ENCODE measurements at regions not wholly inside any gene's neighbourhood (a gene's known extent, or its start where the extent isn't known, plus 50 kb on each side); places are given as distances from the start of the nearest gene placed in this dataset.

GRCh38 chr1:229118477-229119061 is 152.3 kb upstream of the RAB4A start:
- DNase-seq = no peak
- TF ChIP-seq POLR2A (IDR thresholded peaks at IDR 0.05) = no peak
- H3K36me3 ChIP-seq = no peaks in the 10 kb centered on the region
- peaks cover 38 to 59% of the 10 kb centered on the region in 2 donors for H3K4me1 ChIP-seq
- intact Hi-C loops (cut with DNase I) = no loop called here
- H3K4me3 ChIP-seq (replicated peaks in 1 of 3) = no peak overlapping the region
- H3K27ac ChIP-seq = peak overlapping the region; percentile 91 to 98 (median 94)
- no peaks in the 10 kb centered on the region for H3K9me3 ChIP-seq
- no peaks in the 10 kb centered on the region for H3K27me3 ChIP-seq
- 79 to 88% methylated on average over 2 to 3 of the region's 3 CpGs for WGBS, 2 donors

GRCh38 chr1:229119161-229119560 is 151.8 kb upstream of the RAB4A start:
- intact Hi-C loops (cut with DNase I) = no loop called here
- TF ChIP-seq, protein P1, sequence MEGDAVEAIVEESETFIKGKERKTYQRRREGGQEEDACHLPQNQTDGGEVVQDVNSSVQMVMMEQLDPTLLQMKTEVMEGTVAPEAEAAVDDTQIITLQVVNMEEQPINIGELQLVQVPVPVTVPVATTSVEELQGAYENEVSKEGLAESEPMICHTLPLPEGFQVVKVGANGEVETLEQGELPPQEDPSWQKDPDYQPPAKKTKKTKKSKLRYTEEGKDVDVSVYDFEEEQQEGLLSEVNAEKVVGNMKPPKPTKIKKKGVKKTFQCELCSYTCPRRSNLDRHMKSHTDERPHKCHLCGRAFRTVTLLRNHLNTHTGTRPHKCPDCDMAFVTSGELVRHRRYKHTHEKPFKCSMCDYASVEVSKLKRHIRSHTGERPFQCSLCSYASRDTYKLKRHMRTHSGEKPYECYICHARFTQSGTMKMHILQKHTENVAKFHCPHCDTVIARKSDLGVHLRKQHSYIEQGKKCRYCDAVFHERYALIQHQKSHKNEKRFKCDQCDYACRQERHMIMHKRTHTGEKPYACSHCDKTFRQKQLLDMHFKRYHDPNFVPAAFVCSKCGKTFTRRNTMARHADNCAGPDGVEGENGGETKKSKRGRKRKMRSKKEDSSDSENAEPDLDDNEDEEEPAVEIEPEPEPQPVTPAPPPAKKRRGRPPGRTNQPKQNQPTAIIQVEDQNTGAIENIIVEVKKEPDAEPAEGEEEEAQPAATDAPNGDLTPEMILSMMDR (IDR thresholded peaks at IDR 0.05) = no peak
- no peak for TF ChIP-seq POLR2A (IDR thresholded peaks at IDR 0.05)
- WGBS, 2 donors = 79 to 88% methylated on average over 6 of the region's 6 CpGs
- Histone ChIP-seq H3K4me3 (replicated peaks in 1 of 3) (no peak overlapping the region), H3K4me1 (peaks cover 38 to 59% of the 10 kb centered on the region in 2 donors), H3K9me3 (no peaks in the 10 kb centered on the region), H3K27ac (peak overlapping the region; percentile 91 to 98 (median 94)), H3K27me3 (no peaks in the 10 kb centered on the region), H3K36me3 (no peaks in the 10 kb centered on the region)
- peak; percentile 74 to 79 for DNase-seq

GRCh38 chr1:229119876-229120275 is 151.0 kb upstream of the RAB4A start:
- TF ChIP-seq POLR2A (IDR thresholded peaks at IDR 0.05) = no peak
- TF ChIP-seq, protein P1 (IDR thresholded peaks at IDR 0.05) = no peak
- Histone ChIP-seq H3K9me3 (no peaks in the 10 kb centered on the region), H3K36me3 (no peaks in the 10 kb centered on the region), H3K27ac (peak overlapping the region in 2 of 3 donors; percentile 94 to 98), H3K27me3 (no peaks in the 10 kb centered on the region), H3K4me1 (peaks cover 38 to 59% of the 10 kb centered on the region in 2 donors), H3K4me3 (replicated peaks in 1 of 3) (no peak overlapping the region)
- intact Hi-C loops (cut with DNase I) = no loop called here
- DNase-seq = no peak
- WGBS, 2 donors = 83 to 91% methylated on average over 8 of the region's 8 CpGs

DNA sequence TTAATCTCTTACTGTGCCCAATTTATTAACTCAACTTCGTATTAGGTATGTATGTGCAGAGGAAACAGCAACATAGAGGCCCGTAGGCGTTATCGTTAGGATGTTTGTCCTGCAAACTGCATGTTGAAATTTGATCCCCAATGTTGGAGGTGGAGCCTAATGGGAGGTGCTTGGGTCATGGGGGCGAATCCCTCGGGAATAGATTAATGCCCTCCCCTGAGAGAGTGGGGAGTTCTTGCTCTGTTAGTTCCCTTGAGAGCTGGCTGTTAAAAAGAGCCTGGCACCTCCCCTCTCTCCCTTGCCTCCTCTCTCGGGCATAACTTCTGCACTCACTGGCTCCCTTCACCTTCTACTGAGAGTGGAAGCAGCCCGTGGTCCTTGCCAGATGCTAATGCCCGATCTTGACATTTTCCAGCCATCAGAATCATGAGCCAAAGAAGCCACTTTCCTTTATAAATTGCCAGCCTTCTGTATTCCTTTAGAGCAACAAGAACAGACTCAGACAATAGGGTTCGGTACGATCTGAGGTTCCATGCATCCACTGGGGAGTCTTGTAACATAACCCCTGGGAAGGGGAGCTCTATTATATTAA is 149.0 kb upstream of the RAB4A start:
- H3K36me3 ChIP-seq = no peaks in the 10 kb centered on the region
- H3K27ac ChIP-seq = peak overlapping the region in 2 of 3 donors; percentile 94 to 98
- H3K27me3 ChIP-seq = no peaks in the 10 kb centered on the region
- no peaks in the 10 kb centered on the region for H3K9me3 ChIP-seq
- no peak for DNase-seq
- H3K4me1 ChIP-seq = peaks cover 31 to 42% of the 10 kb centered on the region in 2 donors
- TF ChIP-seq, protein P1 (IDR thresholded peaks at IDR 0.05) = no peak
- TF ChIP-seq POLR2A (IDR thresholded peaks at IDR 0.05) = no peak
- 80 to 88% methylated on average over 11 of the region's 11 CpGs for WGBS, 2 donors
- H3K4me3 ChIP-seq (replicated peaks in 1 of 3) = no peak overlapping the region
- intact Hi-C loops (cut with DNase I) = no loop called here

GRCh38 chr1:229122606-229123005 is 148.3 kb upstream of the RAB4A start:
- Histone ChIP-seq H3K9me3 (no peaks in the 10 kb centered on the region), H3K4me3 (replicated peaks in 1 of 3) (no peak overlapping the region), H3K27me3 (no peaks in the 10 kb centered on the region), H3K27ac (no peak overlapping the region), H3K36me3 (no peaks in the 10 kb centered on the region), H3K4me1 (peaks cover 24 to 35% of the 10 kb centered on the region in 2 donors)
- WGBS, 2 donors = 89 to 92% methylated on average over 6 of the region's 6 CpGs
- DNase-seq = no peak
- intact Hi-C loops (cut with DNase I) = no loop called here
- no peak for TF ChIP-seq POLR2A (IDR thresholded peaks at IDR 0.05)
- TF ChIP-seq, protein P1 (IDR thresholded peaks at IDR 0.05) = no peak
